GM12878 (cell line): ENCODE measurements at regions not wholly inside any gene's neighbourhood (a gene's known extent, or its start where the extent isn't known, plus 50 kb on each side); places are given as distances from the start of the nearest gene placed in this dataset.

Source experiments
- ATAC-seq: fragments of 200-7000 bp; cut with Tn5 transposase; 3 replicates; pipeline ENCODE4 v1.9.1; 2020; ENCODE audit warnings: mild to moderate bottlenecking, moderate library complexity
- BruUV-seq: library from RNA; stranded (reverse); fragments of 400-500 nt; replicated peaks from 2 replicates; lab custom pipeline; 2021; lab: Mats Ljungman, UMichigan
- CTCF ChIA-PET: fragments of 300-600 bp; sonication (Branson Sonifier 250); formaldehyde crosslinking; extraction: SDS; loops from one replicate; lab custom pipeline; 2021; ENCODE audit warnings: inconsistent platforms; lab: Yijun Ruan, JAX
- POLR2A ChIA-PET: fragments of 350-600 bp; formaldehyde crosslinking; extraction: SDS; loops from one replicate; lab custom pipeline; 2021; ENCODE audit warnings: inconsistent platforms; lab: Charles Lee
- RAD21 ChIA-PET: fragments of 300-600 bp; sonication (Branson Sonifier 250); formaldehyde crosslinking; loops from one replicate; lab custom pipeline; 2023; ENCODE audit warnings: antibody characterized with exemption; ENCODE audit not compliant: unreplicated experiment; lab: Charles Lee
- SMC1A ChIA-PET: fragments of 300-600 bp; sonication (Branson Sonifier 250); formaldehyde crosslinking; loops from one replicate; lab custom pipeline; 2023; ENCODE audit not compliant: unreplicated experiment, uncharacterized antibody; lab: Charles Lee
- DNase-seq: peaks from one replicate; pipeline ENCODE4 v3.0.0-alpha.2; 2011; ENCODE audit warnings: low read depth, low spot score
- FAIRE-seq: peaks from 3 replicates; lab custom pipeline; 2011; peaks lifted over from hg19 to GRCh38; lab: Jason Lieb, UNC
- H2AFZ ChIP-seq: 2 replicates; pipeline ENCODE4 v1.6.0; 2011; ENCODE audit warnings: low read depth, low read length, control low read depth; ENCODE audit not compliant: control insufficient read depth
- H3K27ac ChIP-seq: 2 replicates; pipeline ENCODE4 v1.5.1; 2011; ENCODE audit warnings: control low read depth; ENCODE audit not compliant: control insufficient read depth, insufficient read depth
- H3K27me3 ChIP-seq, 2 experiments: replicated peaks in 1 of 2; 2 replicates each; pipeline versions ENCODE4 v1.6.0 to v1.6.1; 2011; ENCODE audit warnings: low read length in 1 of 2; ENCODE audit not compliant: control insufficient read depth in 2 of 2, insufficient read depth in 2 of 2
- H3K36me3 ChIP-seq, 2 experiments: 2 replicates each; pipeline ENCODE4 v1.5.1; 2011; ENCODE audit warnings: low read length in 1 of 2; ENCODE audit not compliant: control insufficient read depth in 2 of 2, insufficient read depth in 2 of 2
- H3K4me1 ChIP-seq: 2 replicates; pipeline ENCODE4 v1.6.1; 2011; ENCODE audit warnings: mild to moderate bottlenecking, low read length, moderate library complexity, mixed read lengths; ENCODE audit not compliant: control insufficient read depth, insufficient read depth
- H3K4me2 ChIP-seq: 2 replicates; pipeline ENCODE4 v1.6.0; 2011; ENCODE audit warnings: control low read depth; ENCODE audit not compliant: control insufficient read depth, insufficient read depth
- H3K4me3 ChIP-seq: fragments of 200-600 bp; sonication (generic); 2 replicates; pipeline ENCODE4 v1.5.1; 2016
- H3K79me2 ChIP-seq: 2 replicates; pipeline ENCODE4 v1.6.0; 2011; ENCODE audit warnings: low read length; ENCODE audit not compliant: control insufficient read depth, insufficient read depth
- H3K9ac ChIP-seq: 2 replicates; pipeline ENCODE4 v1.8.0; 2011; ENCODE audit warnings: low read length, control low read depth, mixed read lengths; ENCODE audit not compliant: control insufficient read depth, insufficient read depth
- H3K9me3 ChIP-seq: replicated peaks from 3 replicates; pipeline ENCODE4 v1.5.1; 2011; ENCODE audit warnings: mild to moderate bottlenecking, low read length; ENCODE audit not compliant: control insufficient read depth, insufficient read depth
- H4K20me1 ChIP-seq: 2 replicates; pipeline ENCODE4 v1.6.0; 2011; ENCODE audit not compliant: control insufficient read depth, insufficient read depth
- ASH2L ChIP-seq: fragments of 300-600, 200-600 bp; sonication (generic); IDR thresholded peaks from 2 replicates; pipeline ENCODE4 v1.6.1; 2017; ENCODE audit warnings: low read depth, mild to moderate bottlenecking, borderline replicate concordance
- ATF7 ChIP-seq: fragments of 450-650 bp; IDR thresholded peaks from 2 replicates; pipeline ENCODE4 v1.6.1; 2016; ENCODE audit warnings: low read depth, mild to moderate bottlenecking
- BACH1 ChIP-seq: fragments of 450-650 bp; IDR thresholded peaks from 2 replicates; pipeline ENCODE4 v1.6.1; 2017; ENCODE audit warnings: mild to moderate bottlenecking, borderline replicate concordance
- EP300 ChIP-seq, 2 experiments: fragments of 150-350 bp in 1 of 2; IDR thresholded peaks; 2 replicates each; pipeline ENCODE4 v1.6.1; 2011 to 2012; ENCODE audit warnings: low read depth in 2 of 2, low read length in 2 of 2, borderline replicate concordance in 1 of 2, improper control_type of control experiment in 1 of 2, inconsistent platforms in 1 of 2; ENCODE audit not compliant: control insufficient read depth in 1 of 2
- GATAD2B ChIP-seq: fragments of 450-650 bp; conservative IDR thresholded peaks from 2 replicates; pipeline ENCODE4 v1.6.1; 2017; ENCODE audit warnings: low read depth, mild to moderate bottlenecking, moderate library complexity
- HDAC2 ChIP-seq: fragments of 200-600 bp; sonication (generic); IDR thresholded peaks from 2 replicates; pipeline ENCODE4 v1.6.1; 2017
- HDAC6 ChIP-seq: fragments of 200-600 bp; sonication (generic); IDR thresholded peaks from one replicate; pipeline ENCODE4 v1.8.0; 2017; ENCODE audit warnings: antibody characterized with exemption; ENCODE audit not compliant: unreplicated experiment
- IKZF2 ChIP-seq, 2 experiments: fragments of 450-650 bp; IDR thresholded peaks; 2 replicates each; pipeline ENCODE4 v1.6.1; 2017; ENCODE audit warnings: mild to moderate bottlenecking in 2 of 2, moderate library complexity in 2 of 2
- MEF2B ChIP-seq: fragments of 450-650 bp; IDR thresholded peaks from 2 replicates; pipeline ENCODE4 v1.6.1; 2018; ENCODE audit warnings: mild to moderate bottlenecking, moderate library complexity; ENCODE audit not compliant: partially characterized antibody, poor library complexity, severe bottlenecking
- MTA2 ChIP-seq: fragments of 450-650 bp; IDR thresholded peaks from 2 replicates; pipeline ENCODE4 v1.6.1; 2016; ENCODE audit warnings: low read depth, mild to moderate bottlenecking, moderate library complexity
- PAX8 ChIP-seq: fragments of 450-650 bp; IDR thresholded peaks from 2 replicates; pipeline ENCODE4 v1.6.1; 2017; ENCODE audit warnings: mild to moderate bottlenecking, moderate library complexity
- POLR2AphosphoS2 ChIP-seq: IDR thresholded peaks from 2 replicates; pipeline ENCODE4 v1.6.1; 2011; ENCODE audit warnings: low read depth, mild to moderate bottlenecking, low read length, improper control_type of control experiment, moderate library complexity
- RB1 ChIP-seq: fragments of 450-650 bp; formaldehyde crosslinking; IDR thresholded peaks from 2 replicates; pipeline ENCODE4 v1.6.1; 2017; ENCODE audit warnings: mild to moderate bottlenecking, borderline replicate concordance
- SIX5 ChIP-seq: IDR thresholded peaks from 2 replicates; pipeline ENCODE4 v1.6.1; 2011; ENCODE audit warnings: mild to moderate bottlenecking, low read depth, low read length, moderate library complexity; ENCODE audit not compliant: severe bottlenecking
- SP1 ChIP-seq: IDR thresholded peaks from one replicate; pipeline ENCODE4 v1.6.1; 2011; ENCODE audit warnings: low read depth, low read length
- SPI1 ChIP-seq: IDR thresholded peaks from 2 replicates; pipeline ENCODE4 v1.6.1; 2011; ENCODE audit warnings: low read depth, mild to moderate bottlenecking, low read length, moderate library complexity, borderline replicate concordance; ENCODE audit not compliant: insufficient read depth
- YBX1 ChIP-seq: fragments of 450-650 bp; IDR thresholded peaks from 2 replicates; pipeline ENCODE4 v1.6.1; 2016; ENCODE audit warnings: antibody characterized with exemption
- ZZZ3 ChIP-seq: IDR thresholded peaks from 2 replicates; pipeline ENCODE4 v1.6.1; 2011; ENCODE audit warnings: low read depth; ENCODE audit not compliant: control insufficient read depth, insufficient read length
- WGBS: methylation state at CpG from one replicate; pipeline ENCODE4 v1.1.6; 2016; ENCODE audit warnings: low lambda C conversion rate; ENCODE audit not compliant: insufficient replicate concordance, insufficient coverage; ENCODE audit errors: missing lambda C conversion rate; 5-methylcytosine and 5-hydroxymethylcytosine counted together
- in situ Hi-C: fragments of 300-500 bp; cut with MboI; formaldehyde crosslinking; loops from 9 replicates; pipeline ENCODE4 v1.14.3; 2018; ENCODE audit warnings: mixed read lengths
- intact Hi-C: fragments of 100-400 bp; cut with micrococcal nuclease; formaldehyde crosslinking; loops from one replicate; pipeline ENCODE4 v1.14.2; 2022; ENCODE audit not compliant: unreplicated experiment
- TF ChIP-seq, protein P1 (sequence below): IDR thresholded peaks from 2 replicates; pipeline ENCODE4 v1.6.1; 2012; ENCODE audit warnings: low read depth, low read length, improper control_type of control experiment

GRCh38 chr2:129880309-129880708 is 99.2 kb upstream of the RAB6C start:
- Histone ChIP-seq H3K9ac (no peak overlapping the region), H2AFZ (no peak overlapping the region), H3K4me1 (no peaks in the 10 kb centered on the region), H3K4me3 (no peak overlapping the region), H3K27me3 (no peaks in the 10 kb centered on the region; a peak in 1 of 4 replicates), H3K27ac (no peak overlapping the region), H3K79me2 (no peaks in the 10 kb centered on the region), H3K4me2 (no peak overlapping the region), H3K9me3 (no peaks in the 10 kb centered on the region), H3K36me3 (no peaks in the 10 kb centered on the region), H4K20me1 (no peaks in the 10 kb centered on the region)
- 35% methylated on average over 5 of the region's 5 CpGs for WGBS
- POLR2A ChIA-PET: no interaction called here
- intact Hi-C loops (no loop called here), in situ Hi-C loops (no loop called here)
- DNase-seq (no peak), ATAC-seq (no peak), FAIRE-seq (no peak)
- CTCF ChIA-PET: no interaction called here
- RAD21 ChIA-PET: no interaction called here
- BruUV-seq: no TSS peak
- TF ChIP-seq EP300 (IDR thresholded peaks at IDR 0.05; ENCODE audit: borderline replicate concordance in 1 of 2, control insufficient read depth in 1 of 2, low read depth in 2 of 2, low read length in 2 of 2) (no peak), ASH2L (no peak), POLR2AphosphoS2 (no peak), RB1 (no peak), YBX1 (no peak), SIX5 (no peak), ATF7 (no peak), IKZF2 (IDR thresholded peaks at IDR 0.05) (no peak), MEF2B (no peak), SP1 (no peak), BACH1 (no peak), ZZZ3 (no peak), HDAC6 (no peak), GATAD2B (no peak), PAX8 (no peak), SPI1 (no peak), HDAC2 (no peak), MTA2 (no peak)
- TF ChIP-seq, protein P1, sequence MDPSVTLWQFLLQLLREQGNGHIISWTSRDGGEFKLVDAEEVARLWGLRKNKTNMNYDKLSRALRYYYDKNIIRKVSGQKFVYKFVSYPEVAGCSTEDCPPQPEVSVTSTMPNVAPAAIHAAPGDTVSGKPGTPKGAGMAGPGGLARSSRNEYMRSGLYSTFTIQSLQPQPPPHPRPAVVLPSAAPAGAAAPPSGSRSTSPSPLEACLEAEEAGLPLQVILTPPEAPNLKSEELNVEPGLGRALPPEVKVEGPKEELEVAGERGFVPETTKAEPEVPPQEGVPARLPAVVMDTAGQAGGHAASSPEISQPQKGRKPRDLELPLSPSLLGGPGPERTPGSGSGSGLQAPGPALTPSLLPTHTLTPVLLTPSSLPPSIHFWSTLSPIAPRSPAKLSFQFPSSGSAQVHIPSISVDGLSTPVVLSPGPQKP: no peak
- SMC1A ChIA-PET: interaction anchor here (0.7 kb wide), 1 partner anchor 46 kb away, joined by 3 read pairs; no protein-coding TSS in a partner anchor
